IMR-90 (cell line): ENCODE measurements at regions not wholly inside any gene's neighbourhood (a gene's known extent, or its start where the extent isn't known, plus 50 kb on each side); places are given as distances from the start of the nearest gene placed in this dataset.

Source experiments
- ATAC-seq: fragments of 200-7000 bp; cut with Tn5 transposase; 2 replicates; pipeline ENCODE4 v1.9.1; 2020; ENCODE audit warnings: low read depth, mild to moderate bottlenecking, moderate library complexity
- BruUV-seq: library from RNA; stranded (reverse); fragments of 400-500 nt; replicated peaks from 2 replicates; lab custom pipeline; 2021; lab: Mats Ljungman, UMichigan
- CTCF ChIA-PET: fragments of 300-600 bp; formaldehyde crosslinking; extraction: SDS; loops from one replicate; lab custom pipeline; 2021; ENCODE audit warnings: antibody characterized with exemption; lab: Yijun Ruan, JAX
- POLR2A ChIA-PET: fragments of 300-600 bp; sonication (Branson Sonifier 250); formaldehyde crosslinking; loops from one replicate; lab custom pipeline; 2022; ENCODE audit warnings: antibody characterized with exemption; ENCODE audit not compliant: unreplicated experiment; lab: Charles Lee
- DNase-seq: peaks from one replicate; pipeline ENCODE4 v3.0.0; 2013
- H2AFZ ChIP-seq: replicated peaks from 2 replicates; pipeline ENCODE3; 2013; ENCODE audit warnings: low read length, mild to moderate bottlenecking; ENCODE audit not compliant: poor library complexity
- H2AK5ac ChIP-seq: 2 replicates; pipeline ENCODE4 v1.6.1; 2013; ENCODE audit warnings: low read depth, low read length, inconsistent platforms
- H2AK9ac ChIP-seq: replicated peaks from 2 replicates; pipeline ENCODE3; 2013; ENCODE audit warnings: mild to moderate bottlenecking, low read depth, low read length, moderate library complexity; ENCODE audit not compliant: poor library complexity
- H2BK120ac ChIP-seq: 2 replicates; pipeline ENCODE4 v1.6.1; 2013; ENCODE audit warnings: low read depth, low read length, inconsistent platforms
- H2BK15ac ChIP-seq: 3 replicates; pipeline ENCODE4 v1.6.1; 2013; ENCODE audit warnings: low read depth, low read length, inconsistent platforms
- H2BK20ac ChIP-seq: 2 replicates; pipeline ENCODE4 v1.6.1; 2013; ENCODE audit warnings: low read depth, mild to moderate bottlenecking, inconsistent platforms, low read length, moderate library complexity
- H2BK5ac ChIP-seq: 2 replicates; pipeline ENCODE4 v1.6.1; 2013; ENCODE audit warnings: mild to moderate bottlenecking, low read depth, low read length, inconsistent platforms; ENCODE audit not compliant: poor library complexity, severe bottlenecking
- H3K14ac ChIP-seq: replicated peaks from 2 replicates; pipeline ENCODE4 v1.6.1; 2013; ENCODE audit warnings: low read depth, low read length, inconsistent platforms
- H3K18ac ChIP-seq: 2 replicates; pipeline ENCODE4 v1.6.1; 2013; ENCODE audit warnings: low read depth, low read length, control low read depth
- H3K23ac ChIP-seq: 2 replicates; pipeline ENCODE4 v1.6.1; 2013; ENCODE audit warnings: low read depth, low read length, inconsistent platforms
- H3K27ac ChIP-seq: 2 replicates; pipeline ENCODE4 v1.5.1; 2013; ENCODE audit warnings: mild to moderate bottlenecking, control low read depth, low read length; ENCODE audit not compliant: insufficient read depth
- H3K27me3 ChIP-seq: 2 replicates; pipeline ENCODE4 v1.6.1; 2013; ENCODE audit warnings: low read length; ENCODE audit not compliant: control insufficient read depth, insufficient read depth
- H3K36me3 ChIP-seq: 2 replicates; pipeline ENCODE4 v1.6.1; 2013; ENCODE audit warnings: low read length, mixed read lengths; ENCODE audit not compliant: control insufficient read depth, insufficient read depth
- H3K4ac ChIP-seq: 2 replicates; pipeline ENCODE4 v1.6.1; 2013; ENCODE audit warnings: low read depth, low read length, inconsistent platforms
- H3K4me1 ChIP-seq: 2 replicates; pipeline ENCODE4 v1.6.1; 2013; ENCODE audit warnings: low read length, mixed read lengths; ENCODE audit not compliant: control insufficient read depth, insufficient read depth
- H3K4me2 ChIP-seq: 2 replicates; pipeline ENCODE4 v1.6.1; 2013; ENCODE audit warnings: low read depth, mild to moderate bottlenecking, control low read depth, low read length, moderate library complexity
- H3K4me3 ChIP-seq: 2 replicates; pipeline ENCODE4 v1.5.1; 2013; ENCODE audit warnings: low read depth, mild to moderate bottlenecking, control low read depth, low read length, moderate library complexity; ENCODE audit not compliant: insufficient read depth
- H3K56ac ChIP-seq: 2 replicates; pipeline ENCODE4 v1.6.1; 2013; ENCODE audit warnings: low read length, inconsistent platforms; ENCODE audit not compliant: insufficient read depth; ENCODE audit errors: extremely low read depth
- H3K79me1 ChIP-seq, 2 experiments: 2 replicates each; pipeline ENCODE4 v1.6.1; 2013; ENCODE audit warnings: low read length in 2 of 2, inconsistent platforms in 1 of 2, low read depth in 1 of 2
- H3K9ac ChIP-seq: 2 replicates; pipeline ENCODE4 v1.6.1; 2013; ENCODE audit warnings: low read depth, low read length, control low read depth
- H3K9me1 ChIP-seq: 2 replicates; pipeline ENCODE4 v1.6.1; 2013; ENCODE audit warnings: low read length, inconsistent platforms; ENCODE audit not compliant: insufficient read depth
- H3K9me3 ChIP-seq: 2 replicates; pipeline ENCODE4 v1.6.1; 2013; ENCODE audit warnings: low read length; ENCODE audit not compliant: control insufficient read depth, insufficient read depth
- H4K20me1 ChIP-seq: 2 replicates; pipeline ENCODE4 v1.6.1; 2013; ENCODE audit warnings: low read length, inconsistent platforms; ENCODE audit not compliant: insufficient read depth
- H4K5ac ChIP-seq: 2 replicates; pipeline ENCODE4 v1.6.1; 2013; ENCODE audit warnings: mild to moderate bottlenecking, low read depth, low read length, control low read depth
- H4K8ac ChIP-seq, 2 experiments: 2 replicates each; pipeline ENCODE4 v1.6.1; 2013; ENCODE audit warnings: low read depth in 2 of 2, low read length in 2 of 2, control low read depth in 1 of 2, inconsistent platforms in 1 of 2
- H4K91ac ChIP-seq: 2 replicates; pipeline ENCODE4 v1.6.1; 2013; ENCODE audit warnings: low read depth, low read length, inconsistent platforms; ENCODE audit not compliant: insufficient read depth
- CHD1 ChIP-seq: IDR thresholded peaks from 2 replicates; pipeline ENCODE4 v1.6.1; 2012; ENCODE audit warnings: low read depth, low read length, improper control_type of control experiment
- CTCF ChIP-seq: conservative IDR thresholded peaks from 2 replicates; pipeline ENCODE4 v1.5.1; 2012; ENCODE audit warnings: mild to moderate bottlenecking, low read depth, low read length, improper control_type of control experiment
- ELK1 ChIP-seq: fragments of 150-350 bp; IDR thresholded peaks from 2 replicates; pipeline ENCODE4 v1.6.1; 2016; ENCODE audit warnings: low read depth, mild to moderate bottlenecking, low read length, moderate library complexity, borderline replicate concordance
- FOS ChIP-seq: fragments of 150-350 bp; IDR thresholded peaks from 2 replicates; pipeline ENCODE4 v1.6.1; 2016; ENCODE audit warnings: low read depth, low read length
- MAFK ChIP-seq: IDR thresholded peaks from 2 replicates; pipeline ENCODE4 v1.6.1; 2012; ENCODE audit warnings: low read depth, low read length, improper control_type of control experiment
- MAZ ChIP-seq: IDR thresholded peaks from 2 replicates; pipeline ENCODE4 v1.6.1; 2012; ENCODE audit warnings: low read depth, mild to moderate bottlenecking, low read length, improper control_type of control experiment, moderate library complexity, borderline replicate concordance
- MXI1 ChIP-seq: IDR thresholded peaks from 2 replicates; pipeline ENCODE4 v1.6.1; 2012; ENCODE audit warnings: low read depth, mild to moderate bottlenecking, low read length, moderate library complexity, borderline replicate concordance
- NFE2L2 ChIP-seq: fragments of 150-350 bp; IDR thresholded peaks from 2 replicates; pipeline ENCODE4 v1.6.1; 2016; ENCODE audit warnings: low read depth, mild to moderate bottlenecking, low read length
- POLR2A ChIP-seq: IDR thresholded peaks from 2 replicates; pipeline ENCODE4 v1.6.1; 2012; ENCODE audit warnings: mild to moderate bottlenecking, low read depth, low read length
- RAD21 ChIP-seq: IDR thresholded peaks from 2 replicates; pipeline ENCODE4 v1.6.1; 2012; ENCODE audit warnings: low read length, improper control_type of control experiment
- RCOR1 ChIP-seq: IDR thresholded peaks from 2 replicates; pipeline ENCODE4 v1.6.1; 2012; ENCODE audit warnings: mild to moderate bottlenecking, low read length, improper control_type of control experiment; ENCODE audit not compliant: insufficient replicate concordance
- RFX5 ChIP-seq: IDR thresholded peaks from 2 replicates; pipeline ENCODE4 v1.8.0; 2012; ENCODE audit warnings: low read depth, mild to moderate bottlenecking, low read length, moderate library complexity
- WGBS, 2 experiments: methylation state at CpG; one replicate each; pipeline versions ENCODE4 v1.1.5 to v1.1.7; 2013; ENCODE audit warnings: missing lambda C conversion rate in 2 of 2; ENCODE audit not compliant: insufficient read length in 1 of 2; ENCODE audit errors: extremely low coverage in 2 of 2; 5-methylcytosine and 5-hydroxymethylcytosine counted together
- dilution Hi-C: fragments of 300-500 bp; cut with HindIII; formaldehyde crosslinking; loops from one replicate; pipeline ENCODE4 v1.14.3; 2018; ENCODE audit warnings: low sequenced_read_pairs; ENCODE audit not compliant: unreplicated experiment
- in situ Hi-C: fragments of 300-500 bp; cut with MboI; formaldehyde crosslinking; loops from 3 replicates; pipeline ENCODE4 v1.14.3; 2019; ENCODE audit warnings: low sequenced_read_pairs, inconsistent platforms, mixed read lengths
- intact Hi-C: fragments of 100-400 bp; cut with micrococcal nuclease; formaldehyde crosslinking; loops from 2 replicates; pipeline ENCODE4 v1.10.0; 2022

- Histone ChIP-seq H3K56ac (no peak overlapping the region; the same call in 1 of the 2 replicates), H3K18ac (no peak overlapping the region), H3K4ac (no peak overlapping the region), H3K14ac (no peak overlapping the region), H3K4me2 (no peak overlapping the region), H3K79me1 (no peaks in the 10 kb centered on the region), H4K20me1 (no peaks in the 10 kb centered on the region), H2BK5ac (no peak overlapping the region), H3K9ac (no peak overlapping the region), H4K8ac (no peak overlapping the region), H3K4me3 (no peak overlapping the region), H2BK20ac (no peak overlapping the region), H3K23ac (no peak overlapping the region), H3K4me1 (no peaks in the 10 kb centered on the region), H3K27ac (no peak overlapping the region), H4K91ac (no peak overlapping the region), H3K9me3 (no peaks in the 10 kb centered on the region), H2AK5ac (no peak overlapping the region), H3K9me1 (no peaks in the 10 kb centered on the region), H3K27me3 (no peaks in the 10 kb centered on the region), H2BK120ac (no peak overlapping the region), H2AFZ (no peak overlapping the region), H4K5ac (no peak overlapping the region), H2BK15ac (no peak overlapping the region), H3K36me3 (no peaks in the 10 kb centered on the region), H2AK9ac (no peak overlapping the region)
- dilution Hi-C loops: no loop called here
- CTCF ChIA-PET: no interaction called here
- ATAC-seq (no peak), DNase-seq (no peak)
- 80% methylated on average over 1 of the region's 4 CpGs; no CpG with 5 or more reads in 1 of the 2 experiments for WGBS, 2 experiments
- POLR2A ChIA-PET: no interaction called here
- no TSS peak for BruUV-seq
- TF ChIP-seq MXI1 (no peak), ELK1 (no peak), CHD1 (no peak), NFE2L2 (no peak), RAD21 (no peak), RCOR1 (no peak), RFX5 (no peak), CTCF (no peak), POLR2A (no peak), MAFK (no peak), FOS (no peak), MAZ (no peak)
- intact Hi-C loops: no loop called here
- in situ Hi-C loops: no loop called here
Observed at GRCh38 chr18:60295674-60296073, 76.9 kb downstream of the MC4R start.
